DMS53 treated with DMSO at 0.1 percent for 48 hours (cell line): ENCODE measurements at regions not wholly inside any gene's neighbourhood (a gene's known extent, or its start where the extent isn't known, plus 50 kb on each side); places are given as distances from the start of the nearest gene placed in this dataset.
A peak's percentile ranks its signal among the peaks of the same experiment; 100 is the strongest.
"Not testable (repeated sequence)": the region's sequence is repeated elsewhere in the genome, so short reads cannot be mapped to it uniquely, and the experiment has no call there.

Source experiments
- DNase-seq: peaks from one replicate; lab custom pipeline; 2025; ENCODE audit not compliant: unreplicated experiment; lab: John Stamatoyannopoulos, UW

DNA sequence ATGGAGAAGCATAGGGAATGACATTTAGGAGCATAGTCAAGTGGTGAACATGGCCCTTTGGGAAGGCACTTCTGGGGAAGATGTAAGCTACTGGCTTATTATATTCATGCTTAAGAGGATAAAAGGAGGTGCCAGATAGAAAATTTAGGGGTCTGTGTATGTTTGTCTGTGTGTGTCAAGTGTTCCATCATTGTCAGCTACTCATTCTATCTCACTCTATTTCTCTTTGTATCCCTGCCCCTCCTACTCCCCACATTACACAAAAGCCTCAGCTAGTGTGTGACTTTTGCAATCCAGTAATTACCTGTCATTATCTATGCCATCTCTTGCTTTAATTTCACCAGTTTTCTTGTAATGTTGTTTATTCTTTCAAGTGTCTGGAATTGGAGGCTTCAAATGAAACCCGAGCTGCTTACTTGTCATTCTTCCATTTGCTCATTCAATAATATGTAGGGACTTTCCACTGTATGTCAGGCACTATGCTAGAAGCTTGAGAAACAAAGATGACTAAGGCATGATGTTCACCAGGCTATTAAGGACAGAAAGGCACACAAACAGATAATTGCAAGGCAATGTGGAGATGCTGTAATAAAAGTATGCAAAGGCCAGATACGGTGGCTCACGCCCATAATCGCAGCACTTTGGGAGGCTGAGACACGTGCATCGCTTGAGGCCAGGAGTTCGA lies 229.8 kb upstream of the TEX13C start:
- DNase-seq = peak; percentile 5

DNA sequence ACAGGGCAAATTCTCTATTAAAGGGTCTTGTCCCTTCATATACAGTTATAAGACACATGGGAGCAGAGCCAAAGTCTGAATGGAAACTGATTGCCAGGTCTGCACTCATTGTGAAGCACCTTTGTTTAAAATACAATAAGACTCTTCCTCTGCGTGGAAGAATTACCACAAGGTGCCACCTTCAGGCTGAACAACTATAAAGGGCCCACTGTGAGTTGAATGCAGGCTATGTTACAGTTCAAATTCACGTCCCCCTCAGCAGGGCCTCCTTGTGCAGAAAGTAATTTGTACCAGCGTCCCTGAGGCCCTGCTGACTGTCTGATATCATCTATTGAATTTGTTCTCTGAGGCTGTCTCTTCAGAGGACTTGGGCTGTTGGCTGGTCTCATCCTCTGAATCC lies 225.8 kb upstream of the TEX13C start:
- no peak for DNase-seq

DNA sequence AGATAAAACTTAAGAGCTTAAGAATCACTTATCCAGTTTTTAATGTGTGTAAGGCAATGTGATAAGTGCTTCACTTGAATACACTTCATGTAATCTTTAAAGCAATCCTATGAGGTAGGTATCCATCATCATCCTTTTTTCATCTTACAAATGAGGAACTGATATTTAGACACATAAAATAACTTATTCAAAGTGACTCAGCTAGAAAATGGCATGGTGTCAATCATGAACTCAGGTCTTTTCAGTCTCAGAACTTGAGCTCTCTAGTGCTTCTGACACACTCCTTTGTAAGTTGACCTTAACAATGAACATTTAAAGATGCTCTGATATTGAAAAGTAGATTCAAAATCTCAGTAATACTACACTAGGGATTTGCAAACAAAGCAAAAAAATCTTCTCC lies 224.8 kb upstream of the TEX13C start:
- DNase-seq = no peak

DNA sequence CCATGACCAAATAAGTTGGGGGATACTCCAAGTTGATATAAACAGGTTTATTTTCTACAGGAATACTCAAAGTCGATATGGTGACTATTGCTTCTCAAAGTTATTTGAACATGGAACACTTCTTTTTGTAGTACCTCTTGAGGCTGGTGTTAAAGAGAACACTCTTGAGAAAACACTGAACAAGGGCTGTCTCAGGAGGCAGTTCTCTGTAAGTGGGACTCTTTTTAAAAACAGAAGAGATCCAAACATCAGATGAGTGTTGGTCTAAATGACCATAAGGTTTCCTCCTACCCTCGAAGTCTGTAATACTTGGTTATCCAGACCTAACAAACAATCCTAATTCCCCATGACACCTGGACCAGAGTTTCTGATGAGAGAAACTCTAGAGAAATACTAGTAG lies 223.2 kb upstream of the TEX13C start:
- DNase-seq = no peak

DNA sequence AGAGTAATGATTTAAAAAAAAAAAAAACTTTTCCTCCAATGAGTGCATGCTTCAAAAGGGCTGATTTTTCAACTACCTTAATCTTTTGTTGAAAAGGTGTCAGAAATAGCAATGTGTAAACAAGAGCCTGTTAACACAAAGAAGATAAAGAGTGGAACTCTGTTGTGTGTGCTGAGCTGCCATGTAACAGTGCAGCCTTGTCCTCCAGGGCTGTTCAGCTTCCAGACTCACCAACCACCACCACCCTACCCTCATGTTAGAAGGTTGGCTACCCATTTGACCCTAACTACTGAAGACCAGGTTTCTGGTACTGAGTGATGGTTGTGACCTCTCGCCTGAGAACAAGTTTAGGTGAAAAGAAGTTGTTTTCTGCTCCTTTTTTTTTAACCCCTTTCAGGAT lies 222.8 kb upstream of the TEX13C start:
- no peak for DNase-seq

DNA sequence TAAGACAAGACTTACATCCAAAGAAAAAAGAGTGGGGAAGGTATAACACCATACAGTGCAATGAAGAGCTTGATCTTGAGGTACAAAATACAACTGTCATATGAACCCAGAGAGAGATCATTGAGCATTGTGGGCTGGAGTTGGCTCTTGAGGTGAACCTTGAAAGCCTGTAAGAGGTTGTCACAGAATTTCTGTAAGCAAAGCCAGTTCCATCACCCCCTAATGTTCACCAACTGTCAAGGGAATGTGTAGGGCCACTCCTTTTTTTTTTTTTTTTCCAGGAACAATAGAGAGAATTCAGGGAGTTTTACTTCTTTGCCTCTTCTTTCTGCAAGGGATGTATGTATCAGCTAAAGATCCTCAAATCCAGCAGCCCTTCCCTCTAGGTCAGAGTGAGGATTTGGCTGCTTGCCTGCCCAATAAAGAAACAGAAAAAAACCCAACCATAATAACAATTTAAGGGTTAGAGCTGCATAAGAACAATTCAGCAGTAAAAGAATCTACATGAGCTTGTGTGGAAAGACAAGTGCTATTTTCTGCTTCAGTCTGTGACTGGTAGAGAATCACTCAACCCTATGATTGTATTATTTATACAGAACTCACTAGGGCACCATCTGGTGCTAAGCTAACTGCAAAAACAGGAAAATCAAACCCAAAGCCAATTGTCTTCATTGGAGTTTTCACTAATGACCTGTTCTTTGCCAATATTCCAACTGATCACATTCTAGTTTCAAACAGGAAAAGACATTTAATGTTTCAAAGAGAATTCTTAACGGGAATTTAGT lies 217.5 kb upstream of the TEX13C start:
- no peak for DNase-seq

DNA sequence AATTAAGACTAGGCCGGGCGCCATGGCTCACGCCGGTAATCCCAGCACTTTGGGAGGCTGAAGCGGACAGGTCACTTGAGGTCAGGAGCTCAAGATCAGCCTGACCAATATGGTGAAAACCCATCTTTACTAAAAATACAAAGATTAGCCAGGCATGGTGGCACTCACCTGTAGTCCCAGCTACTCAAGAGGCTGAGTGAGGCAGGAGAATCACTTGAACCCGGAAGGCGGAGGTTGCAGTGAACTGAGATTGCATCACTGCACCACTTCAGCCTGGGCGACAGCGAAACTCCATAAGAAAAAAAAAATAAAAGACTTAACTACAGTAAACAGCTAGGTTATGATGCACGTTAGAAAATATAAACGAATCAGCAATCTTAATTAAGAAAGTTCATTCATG lies 216.0 kb upstream of the TEX13C start:
- DNase-seq = no peak

DNA sequence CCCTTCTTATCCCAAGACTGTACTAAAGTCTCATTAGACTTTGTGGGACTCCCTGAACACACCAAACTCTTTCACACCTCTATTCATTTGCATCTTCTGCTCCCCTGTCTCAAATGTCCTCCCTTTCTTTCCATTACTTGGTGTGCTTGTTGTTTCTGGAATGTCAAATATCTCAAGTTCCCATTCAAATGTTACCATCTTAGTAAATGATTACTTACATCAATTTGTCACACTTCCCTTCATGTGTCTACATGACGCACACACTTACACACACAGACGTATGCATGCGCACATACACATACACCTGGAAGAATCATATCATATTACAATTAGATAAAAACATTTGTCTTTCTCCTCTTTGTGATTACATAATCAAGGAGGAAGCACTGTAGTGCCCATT lies 210.8 kb upstream of the TEX13C start:
- no peak for DNase-seq

DNA sequence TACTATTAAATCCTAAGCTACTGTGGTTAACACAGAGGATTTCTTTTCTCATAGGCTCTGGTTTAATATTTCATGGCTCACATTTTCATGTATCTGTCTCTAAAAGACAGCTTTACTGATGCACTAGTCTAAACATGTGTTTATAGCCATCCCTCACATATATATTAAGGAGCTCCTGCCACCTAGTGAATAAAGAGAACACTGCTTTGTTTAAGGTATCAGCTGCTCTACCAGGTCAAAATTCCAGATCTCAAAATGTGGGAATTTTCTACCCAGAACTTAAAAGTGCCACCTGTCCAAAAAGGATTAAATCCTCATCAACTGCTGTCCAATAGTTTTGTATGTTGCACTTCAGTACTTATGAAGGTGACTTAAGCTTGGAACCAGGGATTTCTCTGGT lies 188.5 kb upstream of the TEX13C start:
- DNase-seq = peak; percentile 40

DNA sequence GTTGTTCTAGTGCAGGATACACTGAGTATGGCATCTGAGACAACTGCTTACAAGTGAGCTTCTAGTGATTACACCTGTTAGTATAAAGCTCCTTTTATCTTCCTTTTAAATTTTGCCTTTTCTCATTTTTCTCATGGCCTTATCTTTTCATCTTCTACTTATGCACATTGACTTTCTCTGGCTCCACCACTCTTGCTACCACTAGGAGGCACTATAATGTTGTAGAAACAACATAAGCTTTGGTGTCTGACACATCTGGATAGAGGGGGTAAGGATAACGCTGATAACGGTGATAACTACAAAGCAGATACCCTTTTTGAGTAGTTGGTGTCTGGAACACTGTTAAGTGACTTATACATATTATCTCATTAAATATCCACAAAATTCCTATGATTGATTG lies 187.4 kb upstream of the TEX13C start:
- DNase-seq = peak; percentile 26

DNA sequence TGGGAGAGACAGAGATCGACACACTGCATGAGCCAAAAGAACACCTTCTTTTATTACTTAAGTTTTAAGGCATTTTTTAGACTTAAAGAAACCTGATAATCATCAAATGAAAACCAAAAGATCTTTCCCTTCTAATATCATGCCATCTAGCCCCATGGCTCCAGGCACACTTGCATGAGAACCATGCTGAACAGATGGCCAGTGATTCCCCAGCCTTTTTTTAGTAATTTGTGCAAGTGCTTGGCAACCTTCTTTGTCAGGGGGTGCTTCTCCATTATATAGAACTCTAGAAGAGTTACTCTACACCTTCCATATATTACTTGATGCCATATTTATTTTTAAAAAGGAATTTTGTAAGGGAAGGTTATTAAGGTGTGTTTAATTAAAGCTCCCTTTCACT lies 182.2 kb upstream of the TEX13C start:
- no peak for DNase-seq

DNA sequence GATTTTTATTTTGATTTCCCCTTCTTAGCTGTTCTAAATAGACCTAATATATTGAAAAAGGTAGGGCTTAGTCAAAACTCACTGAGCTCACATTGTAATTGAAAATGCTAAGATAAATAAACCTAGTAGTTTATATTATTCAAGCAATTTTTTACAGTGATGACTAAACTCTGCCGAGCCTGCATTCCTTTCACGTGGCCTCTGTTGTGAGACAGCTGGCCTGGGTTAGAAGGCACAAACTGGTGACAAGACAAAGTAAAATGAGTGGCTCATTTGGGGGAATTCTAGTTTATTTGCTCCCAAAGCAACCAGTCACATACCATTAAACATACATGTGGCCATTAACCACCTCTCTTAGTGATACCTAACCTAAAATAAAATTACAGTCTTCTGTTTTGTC lies 169.4 kb upstream of the TEX13C start:
- no peak for DNase-seq

DNA sequence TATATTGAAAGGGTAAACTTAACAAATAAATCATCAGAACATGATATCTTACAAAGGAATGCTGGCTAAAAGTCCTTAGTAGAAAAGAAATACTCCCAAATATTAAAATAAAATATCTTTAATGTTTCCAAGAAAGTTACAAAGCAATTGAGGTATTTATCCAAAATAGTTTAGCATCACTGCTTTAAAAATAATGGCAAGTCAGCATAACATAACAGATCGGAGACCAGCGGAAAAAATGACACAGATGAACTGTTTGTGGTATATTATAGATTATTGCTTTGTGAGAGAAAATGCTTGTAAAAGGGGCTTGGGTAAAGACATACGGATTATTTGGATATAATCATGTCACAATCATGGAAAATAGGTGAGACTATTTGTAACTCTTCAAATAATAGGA lies 168.5 kb upstream of the TEX13C start:
- DNase-seq = no peak

DNA sequence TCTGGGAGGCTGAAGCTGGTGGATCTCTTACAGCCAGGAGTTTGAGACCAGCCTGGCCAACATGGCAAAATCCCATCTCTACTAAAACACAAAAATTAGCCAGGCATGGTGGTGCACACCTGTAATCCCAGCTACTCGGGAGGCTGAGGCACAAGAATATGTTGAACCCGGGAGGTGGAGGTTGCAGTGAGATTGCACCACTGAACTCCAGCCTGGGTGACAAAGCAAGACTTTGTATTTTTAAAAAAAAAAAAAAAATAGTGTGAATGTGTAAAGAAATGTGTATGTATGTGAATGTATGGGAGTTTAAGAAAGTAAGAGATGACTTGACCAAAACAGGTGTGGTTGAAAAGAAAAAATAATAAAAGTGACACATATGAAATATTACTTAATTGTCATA lies 167.7 kb upstream of the TEX13C start:
- DNase-seq = no peak

DNA sequence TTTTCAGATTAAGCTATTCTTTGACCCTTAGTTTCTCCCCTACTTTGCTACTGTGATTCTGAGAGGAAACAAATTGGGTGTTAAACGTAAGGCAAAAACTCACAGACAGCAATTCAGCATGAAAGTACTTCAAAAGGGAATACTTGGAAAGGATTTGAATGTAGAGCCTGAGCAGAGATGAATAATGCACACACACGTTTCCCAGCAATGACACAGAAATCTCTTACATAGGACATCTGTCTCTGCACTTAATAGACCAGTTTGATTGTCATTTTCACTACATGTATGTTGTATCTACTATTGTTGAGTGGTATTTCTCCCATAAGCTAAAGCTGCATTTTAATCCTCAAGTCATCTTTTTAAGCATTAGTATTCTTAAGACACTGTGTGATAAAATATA lies 166.1 kb upstream of the TEX13C start:
- no peak for DNase-seq

DNA sequence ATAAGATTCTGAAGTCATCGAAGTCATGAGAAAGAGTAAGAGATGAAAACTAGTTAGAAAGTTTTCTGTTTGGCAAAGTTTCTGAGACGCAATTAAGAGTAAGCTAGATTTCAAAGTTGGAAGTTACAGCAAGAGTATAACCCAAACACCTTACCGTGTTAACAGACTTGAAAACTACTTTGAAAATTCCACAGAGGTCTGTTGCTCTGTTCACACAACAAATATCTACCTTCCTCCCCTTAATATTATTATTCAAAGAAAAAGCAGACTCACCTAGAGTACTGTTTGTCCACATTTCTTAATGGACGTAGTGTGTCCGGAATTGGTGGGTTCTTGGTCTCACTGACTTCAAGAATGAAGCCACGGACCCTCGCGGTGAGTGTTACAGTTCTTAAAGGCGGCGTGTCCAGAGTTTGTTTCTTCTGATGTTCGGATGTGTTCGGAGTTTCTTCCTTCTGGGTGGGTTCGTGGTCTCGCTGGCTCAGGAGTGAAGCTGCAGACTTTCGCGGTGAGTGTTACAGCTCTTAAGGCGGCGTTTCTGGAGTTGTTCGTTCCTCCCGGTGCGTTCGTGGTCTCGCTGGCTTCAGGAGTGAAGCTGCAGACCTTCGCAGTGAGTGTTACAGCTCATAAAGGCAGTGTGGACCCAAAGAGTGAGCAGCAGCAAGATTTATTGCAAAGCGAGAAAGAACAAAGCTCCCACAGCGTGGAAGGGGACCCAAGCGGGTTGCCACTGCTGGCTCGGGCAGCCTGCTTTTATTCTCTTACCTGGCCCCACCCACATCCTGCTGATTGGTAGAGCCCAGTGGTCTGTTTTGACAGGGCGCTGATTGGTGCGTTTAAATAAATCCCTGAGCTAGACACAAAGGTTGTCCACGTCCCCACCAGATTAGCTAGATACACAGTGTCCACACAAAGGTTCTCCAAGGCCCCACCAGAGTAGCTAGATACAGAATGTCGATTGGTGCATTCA lies 165.1 kb upstream of the TEX13C start:
- not testable (repeated sequence) for DNase-seq

DNA sequence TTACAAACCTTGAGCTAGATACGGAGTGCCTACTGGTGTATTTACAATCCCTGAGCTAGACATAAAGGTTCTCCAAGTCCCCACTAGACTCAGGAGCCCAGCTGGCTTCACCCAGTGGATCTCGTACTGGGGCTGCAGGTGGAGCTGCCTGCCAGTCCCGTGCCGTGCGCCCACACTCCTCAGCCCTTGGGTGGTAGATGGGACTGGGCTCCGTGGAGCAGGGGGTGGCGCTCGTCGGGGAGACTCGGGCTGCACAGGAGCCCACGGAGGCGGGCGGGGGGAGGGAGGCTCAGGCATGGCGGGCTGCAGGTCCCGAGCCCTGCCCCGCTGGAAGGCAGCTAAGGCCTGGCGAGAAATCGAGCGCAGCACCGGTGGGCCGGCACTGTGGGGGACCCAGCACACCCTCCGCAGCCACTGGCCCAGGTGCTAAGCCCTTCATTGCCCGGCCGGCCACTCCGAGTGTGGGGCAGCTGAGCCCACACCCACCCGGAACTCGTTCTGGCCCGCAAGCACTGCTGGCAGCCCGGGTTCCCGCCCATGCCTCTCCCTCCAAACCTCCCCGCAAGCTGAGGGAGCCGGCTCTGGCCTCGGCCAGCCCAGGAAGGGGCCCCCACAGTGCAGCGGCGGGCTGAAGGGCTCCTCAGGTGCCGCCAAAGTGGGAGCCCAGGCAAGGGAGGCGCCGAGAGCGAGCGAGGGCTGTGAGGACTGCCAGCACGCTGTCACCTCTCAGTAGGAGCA lies 164.2 kb upstream of the TEX13C start:
- DNase-seq = not testable (repeated sequence)

DNA sequence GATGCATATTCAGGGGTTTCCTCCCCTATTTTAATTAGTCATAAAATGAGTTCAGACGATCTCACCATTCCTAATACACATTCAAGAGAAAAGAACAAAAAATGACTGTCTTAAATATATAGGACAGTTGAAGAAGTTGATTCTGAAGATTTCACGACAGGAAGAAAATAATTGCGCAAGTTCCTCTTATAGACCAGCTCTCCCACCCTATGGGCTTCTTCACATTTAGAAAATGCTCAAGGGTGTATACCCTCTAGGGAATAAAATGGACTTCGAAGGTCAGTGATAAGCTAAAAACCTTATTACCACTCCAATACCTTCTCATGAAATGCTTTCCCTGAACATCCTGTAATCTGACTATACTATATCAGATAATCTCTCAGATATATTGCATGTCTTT lies 149.2 kb upstream of the TEX13C start:
- DNase-seq = no peak

DNA sequence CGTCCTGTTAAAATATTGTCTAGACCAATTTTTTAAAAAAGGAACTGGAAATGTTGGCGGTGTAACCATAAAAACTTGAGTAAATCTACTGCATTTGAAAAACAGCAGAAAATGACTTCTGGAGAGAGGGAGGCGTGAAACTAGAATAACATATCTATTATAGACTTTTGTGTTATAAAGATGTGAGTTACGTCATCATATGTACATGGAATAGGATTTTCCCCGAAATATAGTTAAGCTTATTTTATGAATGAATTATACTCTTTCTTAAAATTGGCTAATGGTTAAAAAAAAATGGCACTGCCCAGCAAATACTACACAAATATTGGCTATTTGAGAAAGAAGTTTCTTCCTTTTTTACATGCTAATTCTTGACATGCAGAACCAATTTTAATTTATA lies 147.1 kb upstream of the TEX13C start:
- no peak for DNase-seq

DNA sequence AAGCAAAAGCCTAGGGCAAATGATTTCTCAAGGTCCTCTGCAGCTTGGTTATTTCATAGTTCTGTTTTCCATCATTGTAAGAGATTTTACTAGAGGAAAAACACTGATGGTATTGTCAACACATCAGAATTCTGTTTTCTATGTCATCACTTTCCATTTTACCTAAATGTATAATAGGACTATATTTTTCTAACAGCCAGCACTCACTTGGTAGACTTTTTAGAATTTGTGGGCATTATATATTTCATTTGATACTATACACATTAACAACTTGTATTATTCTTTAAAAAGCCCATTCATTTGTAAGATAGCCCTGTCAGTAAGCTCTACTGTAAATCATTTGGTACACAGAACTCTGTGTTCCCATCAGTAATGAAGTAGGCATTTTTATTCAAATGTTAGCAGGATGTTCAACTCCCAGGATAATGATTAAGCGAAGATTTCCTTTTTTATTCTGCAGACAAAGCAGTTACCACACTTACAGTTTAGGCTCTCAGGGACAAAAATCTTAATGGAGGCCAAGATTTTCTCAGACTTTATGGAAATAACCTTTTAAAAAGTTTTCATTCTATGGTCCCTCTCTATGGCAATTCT lies 143.6 kb upstream of the TEX13C start:
- no peak for DNase-seq

DNA sequence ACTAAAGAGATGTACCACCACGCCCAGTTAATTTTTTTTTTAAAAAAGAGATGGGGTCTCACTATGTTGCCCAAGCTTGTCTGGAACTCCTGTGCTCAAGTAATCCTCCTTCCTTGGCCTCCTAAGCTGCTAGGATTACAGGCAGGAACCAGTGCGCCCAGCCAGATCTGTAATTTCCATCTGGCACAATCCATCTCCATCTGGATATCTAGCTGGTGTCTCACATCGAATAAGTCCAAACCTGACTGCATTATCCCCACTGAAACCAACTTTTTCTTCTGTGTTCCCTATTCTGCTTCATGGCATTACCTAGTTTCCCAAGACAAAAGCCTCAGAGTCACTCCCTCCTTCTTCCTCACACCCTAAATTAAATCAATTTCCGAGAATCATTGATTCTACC lies 125.8 kb upstream of the TEX13C start:
- DNase-seq = no peak
